Osteocyte (in vitro differentiated cells): ENCODE measurements at regions not wholly inside any gene's neighbourhood (a gene's known extent, or its start where the extent isn't known, plus 50 kb on each side); places are given as distances from the start of the nearest gene placed in this dataset.

Experiments
- DNase-seq: peaks from one replicate; pipeline ENCODE4 v3.0.0; 2021; ENCODE audit warnings: mixed read lengths; ENCODE audit not compliant: unreplicated experiment; ENCODE audit errors: extremely low spot score
- H3K27ac Mint-ChIP-seq: one replicate; pipeline ENCODE4 v1.8.0; 2021; ENCODE audit warnings: mild to moderate bottlenecking, mixed read lengths; ENCODE audit not compliant: unreplicated experiment
- H3K27me3 Mint-ChIP-seq: one replicate; pipeline ENCODE4 v1.8.0; 2021; ENCODE audit warnings: mixed read lengths; ENCODE audit not compliant: unreplicated experiment
- H3K36me3 Mint-ChIP-seq: one replicate; pipeline ENCODE4 v1.8.0; 2021; ENCODE audit warnings: mixed read lengths; ENCODE audit not compliant: unreplicated experiment
- H3K4me1 Mint-ChIP-seq: one replicate; pipeline ENCODE4 v1.8.0; 2021; ENCODE audit warnings: mixed read lengths; ENCODE audit not compliant: unreplicated experiment
- H3K4me3 Mint-ChIP-seq: one replicate; pipeline ENCODE4 v1.8.0; 2021; ENCODE audit warnings: mild to moderate bottlenecking, moderate library complexity, mixed read lengths; ENCODE audit not compliant: unreplicated experiment
- H3K9me3 Mint-ChIP-seq: one replicate; pipeline ENCODE4 v1.8.0; 2021; ENCODE audit warnings: mixed read lengths; ENCODE audit not compliant: unreplicated experiment
- TF ChIP-seq, protein P1 (sequence below): fragments of 200-600 bp; sonication (generic); IDR thresholded peaks from 2 replicates; pipeline ENCODE4 v1.5.0; 2021; ENCODE audit warnings: antibody characterized with exemption, mild to moderate bottlenecking, moderate library complexity

DNA sequence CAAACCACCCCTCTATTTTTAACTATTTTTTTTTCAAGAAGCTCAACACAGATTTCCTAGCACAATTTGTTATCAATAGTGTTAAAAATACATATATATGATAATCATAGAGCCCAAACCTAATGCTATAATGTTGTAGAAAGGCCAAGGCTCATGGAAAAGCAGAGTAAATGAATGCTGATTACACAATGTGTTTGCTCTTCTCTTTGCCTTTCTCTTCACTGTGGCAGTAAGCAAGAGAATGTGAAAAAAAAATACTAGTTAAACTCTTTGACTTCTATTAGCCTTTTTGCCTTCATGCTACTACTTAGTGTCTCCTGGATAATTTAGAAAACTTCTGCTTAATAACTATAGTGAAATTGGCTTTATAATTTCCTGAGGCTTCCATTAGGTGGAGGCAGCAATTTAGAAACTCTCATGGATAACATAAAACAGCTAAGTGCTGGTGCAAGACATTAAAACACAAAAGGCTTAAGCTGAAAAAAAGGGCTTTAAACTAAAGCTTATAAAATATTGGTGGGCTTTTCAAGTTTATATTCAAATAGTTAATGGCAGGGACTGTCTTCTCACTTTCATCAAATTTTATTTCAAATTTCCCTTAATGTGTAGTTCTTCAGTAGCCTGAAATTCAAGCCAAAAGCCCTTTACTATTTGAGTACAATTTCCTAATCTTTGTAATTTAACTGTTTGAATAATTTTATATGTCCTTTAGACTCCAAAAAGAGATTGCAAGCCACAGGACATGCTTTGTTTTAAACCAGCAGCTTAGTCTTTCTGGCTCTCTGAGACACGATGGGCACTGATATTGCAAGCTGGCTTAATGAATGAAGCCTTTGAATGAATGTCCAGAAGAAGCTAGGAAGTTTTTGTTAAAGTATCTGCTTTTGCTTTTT is 2031.8 kb upstream of the CDH6 start:
- no peak overlapping the region for H3K27ac Mint-ChIP-seq
- H3K4me1 Mint-ChIP-seq, result no peaks in the 10 kb centered on the region
- peaks cover 19% of the 10 kb centered on the region for H3K27me3 Mint-ChIP-seq
- TF ChIP-seq, protein P1, sequence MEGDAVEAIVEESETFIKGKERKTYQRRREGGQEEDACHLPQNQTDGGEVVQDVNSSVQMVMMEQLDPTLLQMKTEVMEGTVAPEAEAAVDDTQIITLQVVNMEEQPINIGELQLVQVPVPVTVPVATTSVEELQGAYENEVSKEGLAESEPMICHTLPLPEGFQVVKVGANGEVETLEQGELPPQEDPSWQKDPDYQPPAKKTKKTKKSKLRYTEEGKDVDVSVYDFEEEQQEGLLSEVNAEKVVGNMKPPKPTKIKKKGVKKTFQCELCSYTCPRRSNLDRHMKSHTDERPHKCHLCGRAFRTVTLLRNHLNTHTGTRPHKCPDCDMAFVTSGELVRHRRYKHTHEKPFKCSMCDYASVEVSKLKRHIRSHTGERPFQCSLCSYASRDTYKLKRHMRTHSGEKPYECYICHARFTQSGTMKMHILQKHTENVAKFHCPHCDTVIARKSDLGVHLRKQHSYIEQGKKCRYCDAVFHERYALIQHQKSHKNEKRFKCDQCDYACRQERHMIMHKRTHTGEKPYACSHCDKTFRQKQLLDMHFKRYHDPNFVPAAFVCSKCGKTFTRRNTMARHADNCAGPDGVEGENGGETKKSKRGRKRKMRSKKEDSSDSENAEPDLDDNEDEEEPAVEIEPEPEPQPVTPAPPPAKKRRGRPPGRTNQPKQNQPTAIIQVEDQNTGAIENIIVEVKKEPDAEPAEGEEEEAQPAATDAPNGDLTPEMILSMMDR, result no peak
- no peaks in the 10 kb centered on the region for H3K9me3 Mint-ChIP-seq
- no peak overlapping the region for H3K4me3 Mint-ChIP-seq
- DNase-seq, result no peak
- H3K36me3 Mint-ChIP-seq, result no peaks in the 10 kb centered on the region

- Mint-ChIP-seq H3K36me3 (no peaks in the 10 kb centered on the region), H3K4me3 (no peak overlapping the region), H3K27ac (no peak overlapping the region), H3K27me3 (peaks cover 31% of the 10 kb centered on the region), H3K4me1 (no peaks in the 10 kb centered on the region), H3K9me3 (no peaks in the 10 kb centered on the region)
- no peak for DNase-seq
- TF ChIP-seq, protein P1, result no peak
Measured at GRCh38 chr5:29157975-29158374, 2035.5 kb upstream of the CDH6 start.

GRCh38 chr5:29150840-29151239 is 2042.6 kb upstream of the CDH6 start:
- Mint-ChIP-seq H3K4me1 (no peaks in the 10 kb centered on the region), H3K36me3 (no peaks in the 10 kb centered on the region), H3K27ac (no peak overlapping the region), H3K9me3 (no peaks in the 10 kb centered on the region), H3K27me3 (peaks cover 10% of the 10 kb centered on the region), H3K4me3 (no peak overlapping the region)
- TF ChIP-seq, protein P1, result no peak
- no peak for DNase-seq

DNA sequence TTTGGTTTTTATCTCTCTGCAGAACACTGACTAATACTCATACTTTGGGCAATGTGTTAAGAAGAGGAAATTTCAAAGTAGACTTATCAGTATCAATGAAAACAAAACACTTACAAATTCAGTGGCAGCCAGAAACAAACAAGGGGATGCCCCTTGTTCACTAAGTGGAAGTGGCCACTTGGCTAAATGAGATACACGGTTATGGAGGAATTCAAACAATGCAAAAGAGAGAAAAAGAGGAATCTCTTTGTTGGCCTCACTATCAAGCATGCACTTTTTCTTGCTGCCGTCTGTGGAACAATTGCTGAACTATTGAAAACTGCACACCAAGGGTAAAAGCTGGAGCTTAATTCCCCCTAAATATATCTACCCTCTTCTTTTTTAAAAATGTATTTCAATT is 2044.9 kb upstream of the CDH6 start:
- Mint-ChIP-seq H3K27me3 (peaks cover 6% of the 10 kb centered on the region), H3K27ac (no peak overlapping the region), H3K9me3 (no peaks in the 10 kb centered on the region), H3K4me1 (no peaks in the 10 kb centered on the region), H3K36me3 (no peaks in the 10 kb centered on the region), H3K4me3 (no peak overlapping the region)
- DNase-seq, result no peak
- TF ChIP-seq, protein P1, result no peak

GRCh38 chr5:29148073-29148472 is 2045.4 kb upstream of the CDH6 start:
- Mint-ChIP-seq H3K4me1 (no peaks in the 10 kb centered on the region), H3K27me3 (peaks cover 3% of the 10 kb centered on the region), H3K4me3 (no peak overlapping the region), H3K27ac (no peak overlapping the region), H3K9me3 (no peaks in the 10 kb centered on the region), H3K36me3 (no peaks in the 10 kb centered on the region)
- TF ChIP-seq, protein P1, result no peak
- no peak for DNase-seq
